ENCODE measurements at regions not wholly inside any gene's neighbourhood (a gene's known extent, or its start where the extent isn't known, plus 50 kb on each side); places are given as distances from the start of the nearest gene placed in this dataset.

- H3K9me3 ChIP-seq (replicated peaks; ENCODE audit: control insufficient read depth, insufficient read depth, low read depth, low read length) = 0 out of 2 replicates have a peak, but pooled peaks cover 3% of the 10 kb centered on the region
- TF ChIP-seq SMARCC2 (IDR thresholded peaks at IDR 0.05; ENCODE audit: low read depth) = no peak
- TF ChIP-seq, protein P1, sequence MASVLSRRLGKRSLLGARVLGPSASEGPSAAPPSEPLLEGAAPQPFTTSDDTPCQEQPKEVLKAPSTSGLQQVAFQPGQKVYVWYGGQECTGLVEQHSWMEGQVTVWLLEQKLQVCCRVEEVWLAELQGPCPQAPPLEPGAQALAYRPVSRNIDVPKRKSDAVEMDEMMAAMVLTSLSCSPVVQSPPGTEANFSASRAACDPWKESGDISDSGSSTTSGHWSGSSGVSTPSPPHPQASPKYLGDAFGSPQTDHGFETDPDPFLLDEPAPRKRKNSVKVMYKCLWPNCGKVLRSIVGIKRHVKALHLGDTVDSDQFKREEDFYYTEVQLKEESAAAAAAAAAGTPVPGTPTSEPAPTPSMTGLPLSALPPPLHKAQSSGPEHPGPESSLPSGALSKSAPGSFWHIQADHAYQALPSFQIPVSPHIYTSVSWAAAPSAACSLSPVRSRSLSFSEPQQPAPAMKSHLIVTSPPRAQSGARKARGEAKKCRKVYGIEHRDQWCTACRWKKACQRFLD (CRISPR knock-in tag; IDR thresholded peaks at IDR 0.05) = 0 out of 2 replicates have a peak, but pooled peaks have one; percentile 44
- TF ChIP-seq, protein P2, sequence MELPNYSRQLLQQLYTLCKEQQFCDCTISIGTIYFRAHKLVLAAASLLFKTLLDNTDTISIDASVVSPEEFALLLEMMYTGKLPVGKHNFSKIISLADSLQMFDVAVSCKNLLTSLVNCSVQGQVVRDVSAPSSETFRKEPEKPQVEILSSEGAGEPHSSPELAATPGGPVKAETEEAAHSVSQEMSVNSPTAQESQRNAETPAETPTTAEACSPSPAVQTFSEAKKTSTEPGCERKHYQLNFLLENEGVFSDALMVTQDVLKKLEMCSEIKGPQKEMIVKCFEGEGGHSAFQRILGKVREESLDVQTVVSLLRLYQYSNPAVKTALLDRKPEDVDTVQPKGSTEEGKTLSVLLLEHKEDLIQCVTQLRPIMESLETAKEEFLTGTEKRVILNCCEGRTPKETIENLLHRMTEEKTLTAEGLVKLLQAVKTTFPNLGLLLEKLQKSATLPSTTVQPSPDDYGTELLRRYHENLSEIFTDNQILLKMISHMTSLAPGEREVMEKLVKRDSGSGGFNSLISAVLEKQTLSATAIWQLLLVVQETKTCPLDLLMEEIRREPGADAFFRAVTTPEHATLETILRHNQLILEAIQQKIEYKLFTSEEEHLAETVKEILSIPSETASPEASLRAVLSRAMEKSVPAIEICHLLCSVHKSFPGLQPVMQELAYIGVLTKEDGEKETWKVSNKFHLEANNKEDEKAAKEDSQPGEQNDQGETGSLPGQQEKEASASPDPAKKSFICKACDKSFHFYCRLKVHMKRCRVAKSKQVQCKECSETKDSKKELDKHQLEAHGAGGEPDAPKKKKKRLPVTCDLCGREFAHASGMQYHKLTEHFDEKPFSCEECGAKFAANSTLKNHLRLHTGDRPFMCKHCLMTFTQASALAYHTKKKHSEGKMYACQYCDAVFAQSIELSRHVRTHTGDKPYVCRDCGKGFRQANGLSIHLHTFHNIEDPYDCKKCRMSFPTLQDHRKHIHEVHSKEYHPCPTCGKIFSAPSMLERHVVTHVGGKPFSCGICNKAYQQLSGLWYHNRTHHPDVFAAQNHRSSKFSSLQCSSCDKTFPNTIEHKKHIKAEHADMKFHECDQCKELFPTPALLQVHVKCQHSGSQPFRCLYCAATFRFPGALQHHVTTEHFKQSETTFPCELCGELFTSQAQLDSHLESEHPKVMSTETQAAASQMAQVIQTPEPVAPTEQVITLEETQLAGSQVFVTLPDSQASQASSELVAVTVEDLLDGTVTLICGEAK (IDR thresholded peaks at IDR 0.05) = peak; percentile 69
- TF ChIP-seq, protein P2 (CRISPR knock-in tag; IDR thresholded peaks at IDR 0.05) = no peak
- no peak overlapping the region for H3K27ac ChIP-seq (ENCODE audit: extremely low read depth, low read depth, low read length)
- peaks cover 24 to 27% of the 10 kb centered on the region in 2 experiments for H3K27me3 ChIP-seq (ENCODE audit: control insufficient read depth in 2 of 2, insufficient read depth in 2 of 2, low read length in 2 of 2)
- no peak for FAIRE-seq
- peaks cover 0 to 11% of the 10 kb centered on the region in 2 experiments; a peak in 3 of 5 replicates for H3K4me1 ChIP-seq (replicated peaks in 1 of 2; ENCODE audit: control insufficient read depth in 2 of 2, insufficient read depth in 2 of 2, low read length in 2 of 2)
- in situ Hi-C loops (cut with MboI) = no loop called here
- H3K36me3 ChIP-seq (ENCODE audit: control insufficient read depth, insufficient read depth, low read length) = no peaks in the 10 kb centered on the region
- ChIA-PET CTCF (ENCODE audit: low intra/inter-chr PET ratio) (interaction anchor here (0.5 kb wide), 1 partner anchor 42 kb away, joined by 3 read pairs; no protein-coding TSS in a partner anchor), POLR2A (interaction anchor here (0.6 to 2.0 kb wide), 8 partner anchors 9 to 326 kb away, joined by 3 to 7 read pairs (median 4); no protein-coding TSS in a partner anchor)
- H3K79me2 ChIP-seq (ENCODE audit: control insufficient read depth, insufficient read depth, low read length) = no peaks in the 10 kb centered on the region
- no peaks in the 10 kb centered on the region for H4K20me1 ChIP-seq (replicated peaks; ENCODE audit: control insufficient read depth, insufficient read depth, low read length)
- H3K9ac ChIP-seq (ENCODE audit: insufficient read depth in 1 of 2, low read depth in 2 of 2, low read length in 2 of 2) = peak overlapping the region in 1 of 2 experiments; percentile 32; a peak in 1 of 4 replicates
- BruUV-seq (replicated peaks) = no TSS peak
- peak; percentile 60 for ATAC-seq
- intact Hi-C loops (cut with micrococcal nuclease) = loop anchor here (5.0 kb wide), 1 partner anchor 34 kb away; no protein-coding TSS in a partner anchor
- H3K9me1 ChIP-seq (ENCODE audit: control insufficient read depth, insufficient read depth, low read length) = no peaks in the 10 kb centered on the region
- 7% methylated on average over 9 of the region's 9 CpGs for WGBS (ENCODE audit: insufficient coverage, low coverage, missing lambda C conversion rate)
- H2AFZ ChIP-seq (ENCODE audit: low read depth, low read length) = peak overlapping the region; percentile 71; the same call in 1 of the 2 replicates
- DNase-seq (ENCODE audit: extremely low read depth in 1 of 4, low spot score in 3 of 4) = no peak
- no peak overlapping the region for H3K4me3 ChIP-seq
- H3K4me2 ChIP-seq (ENCODE audit: insufficient read depth, low read length) = no peak overlapping the region
These were observed 157.3 kb upstream of the SMAD3 start for GRCh38 chr15:66907826-66908743.
